ENCODE measurements at regions not wholly inside any gene's neighbourhood (a gene's known extent, or its start where the extent isn't known, plus 50 kb on each side); places are given as distances from the start of the nearest gene placed in this dataset.

- TF ChIP-seq CTCF (IDR thresholded peaks at IDR 0.05), result no peak
- no peak for TF ChIP-seq POLR2A (IDR thresholded peaks at IDR 0.05)
Measured at GRCh38 chr2:54386585-54386984, 69.5 kb upstream of the SPTBN1 start.
